Daoy (cell line): ENCODE measurements at regions not wholly inside any gene's neighbourhood (a gene's known extent, or its start where the extent isn't known, plus 50 kb on each side); places are given as distances from the start of the nearest gene placed in this dataset.
A peak's percentile ranks its signal among the peaks of the same experiment; 100 is the strongest.

Experiments used
- DNase-seq: peaks from one replicate; pipeline ENCODE4 v3.0.0-alpha.2; 2015; ENCODE audit warnings: low read depth

GRCh38 chr21:38888991-38889561 lies 83.3 kb downstream of the ETS2 start:
- no peak for DNase-seq

GRCh38 chr21:38887749-38888148 lies 82.0 kb downstream of the ETS2 start:
- no peak for DNase-seq

- no peak for DNase-seq
Measured at GRCh38 chr21:38887062-38887686, 81.4 kb downstream of the ETS2 start.

GRCh38 chr21:38885909-38886308 lies 80.2 kb downstream of the ETS2 start:
- no peak for DNase-seq

- no peak for DNase-seq
Measured at GRCh38 chr21:38884440-38884839, 78.7 kb downstream of the ETS2 start.

- no peak for DNase-seq
Measured at GRCh38 chr21:38883142-38883541, 77.4 kb downstream of the ETS2 start.

GRCh38 chr21:38881131-38881530 lies 75.4 kb downstream of the ETS2 start:
- no peak for DNase-seq

- no peak for DNase-seq
Measured at GRCh38 chr21:38880577-38880966, 74.8 kb downstream of the ETS2 start.

GRCh38 chr21:38879912-38880576 lies 74.3 kb downstream of the ETS2 start:
- DNase-seq, result no peak

GRCh38 chr21:38878379-38879179 lies 72.8 kb downstream of the ETS2 start:
- DNase-seq, result no peak

- DNase-seq, result peak; percentile 49
Measured at GRCh38 chr21:38875694-38876492, 70.2 kb downstream of the ETS2 start.
